ENCODE measurements at regions not wholly inside any gene's neighbourhood (a gene's known extent, or its start where the extent isn't known, plus 50 kb on each side); places are given as distances from the start of the nearest gene placed in this dataset.

GRCh38 chr9:24488896-24489295 is 56.8 kb downstream of the IZUMO3 start:
- H3K4me3 ChIP-seq (ENCODE audit: low read depth, low read length): no peak overlapping the region
- TF ChIP-seq, protein P1, sequence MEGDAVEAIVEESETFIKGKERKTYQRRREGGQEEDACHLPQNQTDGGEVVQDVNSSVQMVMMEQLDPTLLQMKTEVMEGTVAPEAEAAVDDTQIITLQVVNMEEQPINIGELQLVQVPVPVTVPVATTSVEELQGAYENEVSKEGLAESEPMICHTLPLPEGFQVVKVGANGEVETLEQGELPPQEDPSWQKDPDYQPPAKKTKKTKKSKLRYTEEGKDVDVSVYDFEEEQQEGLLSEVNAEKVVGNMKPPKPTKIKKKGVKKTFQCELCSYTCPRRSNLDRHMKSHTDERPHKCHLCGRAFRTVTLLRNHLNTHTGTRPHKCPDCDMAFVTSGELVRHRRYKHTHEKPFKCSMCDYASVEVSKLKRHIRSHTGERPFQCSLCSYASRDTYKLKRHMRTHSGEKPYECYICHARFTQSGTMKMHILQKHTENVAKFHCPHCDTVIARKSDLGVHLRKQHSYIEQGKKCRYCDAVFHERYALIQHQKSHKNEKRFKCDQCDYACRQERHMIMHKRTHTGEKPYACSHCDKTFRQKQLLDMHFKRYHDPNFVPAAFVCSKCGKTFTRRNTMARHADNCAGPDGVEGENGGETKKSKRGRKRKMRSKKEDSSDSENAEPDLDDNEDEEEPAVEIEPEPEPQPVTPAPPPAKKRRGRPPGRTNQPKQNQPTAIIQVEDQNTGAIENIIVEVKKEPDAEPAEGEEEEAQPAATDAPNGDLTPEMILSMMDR (IDR thresholded peaks at IDR 0.05; ENCODE audit: low read depth, low read length, missing control alignments): no peak
- in situ Hi-C loops (cut with HindIII; ENCODE audit: low sequenced_read_pairs): no loop called here
- DNase-seq (ENCODE audit: low read depth): no peak

DNA sequence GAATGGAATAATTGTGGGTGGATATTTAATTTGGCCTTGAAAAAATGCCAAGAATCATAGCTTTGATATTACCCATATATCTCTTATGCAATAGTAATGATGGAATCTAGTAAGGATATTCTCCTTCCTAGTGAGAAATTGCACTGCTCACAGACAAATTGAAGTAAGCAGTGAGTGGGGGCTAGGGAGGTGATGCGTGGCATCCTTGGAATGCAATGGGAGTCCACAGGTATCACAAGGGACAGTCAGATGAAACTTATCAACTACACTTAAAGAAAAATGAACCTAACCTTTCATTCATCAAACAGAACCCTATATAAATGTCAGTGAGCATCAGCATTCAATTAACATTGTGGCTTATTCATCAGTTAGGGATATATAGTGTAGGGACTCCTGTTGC is 57.8 kb downstream of the IZUMO3 start:
- H3K4me3 ChIP-seq (ENCODE audit: low read depth, low read length): no peak overlapping the region
- TF ChIP-seq, protein P1 (IDR thresholded peaks at IDR 0.05; ENCODE audit: low read depth, low read length, missing control alignments): no peak
- in situ Hi-C loops (cut with HindIII; ENCODE audit: low sequenced_read_pairs): no loop called here
- DNase-seq (ENCODE audit: low read depth): no peak

GRCh38 chr9:24487250-24487861 is 58.3 kb downstream of the IZUMO3 start:
- TF ChIP-seq, protein P1 (IDR thresholded peaks at IDR 0.05; ENCODE audit: low read depth, low read length, missing control alignments): no peak
- H3K4me3 ChIP-seq (ENCODE audit: low read depth, low read length): no peak overlapping the region
- in situ Hi-C loops (cut with HindIII; ENCODE audit: low sequenced_read_pairs): no loop called here
- no peak for DNase-seq (ENCODE audit: low read depth)

GRCh38 chr9:24479361-24480059 is 66.2 kb downstream of the IZUMO3 start:
- H3K4me3 ChIP-seq (ENCODE audit: low read depth, low read length): no peak overlapping the region
- in situ Hi-C loops (cut with HindIII; ENCODE audit: low sequenced_read_pairs): no loop called here
- TF ChIP-seq, protein P1 (IDR thresholded peaks at IDR 0.05; ENCODE audit: low read depth, low read length, missing control alignments): no peak
- DNase-seq (ENCODE audit: low read depth): no peak

GRCh38 chr9:24464319-24464951 is 81.3 kb downstream of the IZUMO3 start:
- in situ Hi-C loops (cut with HindIII; ENCODE audit: low sequenced_read_pairs): no loop called here
- DNase-seq (ENCODE audit: low read depth): no peak
- TF ChIP-seq, protein P1 (IDR thresholded peaks at IDR 0.05; ENCODE audit: low read depth, low read length, missing control alignments): no peak
- H3K4me3 ChIP-seq (ENCODE audit: low read depth, low read length): no peak overlapping the region

- in situ Hi-C loops (cut with HindIII; ENCODE audit: low sequenced_read_pairs): no loop called here
- TF ChIP-seq, protein P1 (IDR thresholded peaks at IDR 0.05; ENCODE audit: low read depth, low read length, missing control alignments): no peak
- no peak overlapping the region for H3K4me3 ChIP-seq (ENCODE audit: low read depth, low read length)
- DNase-seq (ENCODE audit: low read depth): no peak
Measured at GRCh38 chr9:24462951-24463350, 82.7 kb downstream of the IZUMO3 start.

All from astrocyte of the cerebellum (primary cell).